Lower lobe of right lung (tissue), 2 donors: ENCODE measurements at regions not wholly inside any gene's neighbourhood (a gene's known extent, or its start where the extent isn't known, plus 50 kb on each side); places are given as distances from the start of the nearest gene placed in this dataset.

ENCODE experiments used
- ATAC-seq, 2 donors: fragments of 200-7000 bp; cut with Tn5 transposase; one replicate each; pipeline ENCODE4 v1.9.1; 2020 to 2022; ENCODE audit warnings: mild to moderate bottlenecking in 2 of 2, moderate library complexity in 2 of 2
- DNase-seq: peaks from one replicate; pipeline ENCODE4 v3.0.0-alpha.2; 2020
- H3K27ac ChIP-seq: fragments of 200-600 bp; one replicate; pipeline ENCODE4 v1.8.0; 2022
- H3K27me3 ChIP-seq: fragments of 200-600 bp; one replicate; pipeline ENCODE4 v1.8.0; 2022; ENCODE audit warnings: low read depth
- H3K36me3 ChIP-seq: fragments of 200-600 bp; one replicate; pipeline ENCODE4 v1.8.0; 2022; ENCODE audit warnings: mild to moderate bottlenecking
- H3K4me1 ChIP-seq: fragments of 200-600 bp; one replicate; pipeline ENCODE4 v1.8.0; 2022
- H3K4me3 ChIP-seq: fragments of 200-600 bp; one replicate; pipeline ENCODE4 v1.8.0; 2022; ENCODE audit warnings: mild to moderate bottlenecking
- H3K9me3 ChIP-seq: fragments of 200-600 bp; one replicate; pipeline ENCODE4 v1.8.0; 2022
- intact Hi-C: fragments of 100-400 bp; cut with DNase I; formaldehyde crosslinking; loops from one replicate; pipeline ENCODE4 v1.11.0; 2022
- TF ChIP-seq, protein P1 (sequence below): fragments of 200-600 bp; IDR thresholded peaks from one replicate; pipeline ENCODE4 v1.8.0; 2022; ENCODE audit warnings: antibody characterized with exemption, mild to moderate bottlenecking
- donor health status: DM: no; HTN: yes; CAD: no; lungs with severe emphysema.

DNA sequence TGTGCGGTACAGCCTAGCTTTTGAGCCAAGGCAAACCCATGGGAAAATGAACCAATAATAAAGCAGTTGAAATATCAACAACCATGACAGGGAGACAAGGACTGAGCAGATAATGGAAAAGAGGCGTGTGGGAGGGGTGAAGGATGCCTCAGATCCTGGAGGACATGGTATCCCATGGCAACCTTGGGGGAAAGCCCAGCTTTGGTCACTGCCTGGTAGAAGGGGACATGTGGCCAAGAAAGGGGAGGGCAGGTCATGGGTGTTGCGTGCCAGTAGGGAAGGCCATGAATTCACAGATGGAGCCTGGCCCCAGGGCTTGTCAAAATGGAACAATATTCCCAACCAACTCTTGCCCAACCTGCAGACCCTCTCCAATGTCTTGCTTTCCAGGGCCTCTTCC, 140.5 kb upstream of the SMAD3 start:
- ATAC-seq (no peak), DNase-seq (no peak)
- intact Hi-C loops, result no loop called here
- no peak overlapping the region for H3K4me3 ChIP-seq
- H3K27ac ChIP-seq, result no peak overlapping the region
- no peaks in the 10 kb centered on the region for H3K27me3 ChIP-seq
- no peaks in the 10 kb centered on the region for H3K36me3 ChIP-seq
- peaks cover 14% of the 10 kb centered on the region for H3K4me1 ChIP-seq
- peaks cover 6% of the 10 kb centered on the region for H3K9me3 ChIP-seq
- TF ChIP-seq, protein P1, sequence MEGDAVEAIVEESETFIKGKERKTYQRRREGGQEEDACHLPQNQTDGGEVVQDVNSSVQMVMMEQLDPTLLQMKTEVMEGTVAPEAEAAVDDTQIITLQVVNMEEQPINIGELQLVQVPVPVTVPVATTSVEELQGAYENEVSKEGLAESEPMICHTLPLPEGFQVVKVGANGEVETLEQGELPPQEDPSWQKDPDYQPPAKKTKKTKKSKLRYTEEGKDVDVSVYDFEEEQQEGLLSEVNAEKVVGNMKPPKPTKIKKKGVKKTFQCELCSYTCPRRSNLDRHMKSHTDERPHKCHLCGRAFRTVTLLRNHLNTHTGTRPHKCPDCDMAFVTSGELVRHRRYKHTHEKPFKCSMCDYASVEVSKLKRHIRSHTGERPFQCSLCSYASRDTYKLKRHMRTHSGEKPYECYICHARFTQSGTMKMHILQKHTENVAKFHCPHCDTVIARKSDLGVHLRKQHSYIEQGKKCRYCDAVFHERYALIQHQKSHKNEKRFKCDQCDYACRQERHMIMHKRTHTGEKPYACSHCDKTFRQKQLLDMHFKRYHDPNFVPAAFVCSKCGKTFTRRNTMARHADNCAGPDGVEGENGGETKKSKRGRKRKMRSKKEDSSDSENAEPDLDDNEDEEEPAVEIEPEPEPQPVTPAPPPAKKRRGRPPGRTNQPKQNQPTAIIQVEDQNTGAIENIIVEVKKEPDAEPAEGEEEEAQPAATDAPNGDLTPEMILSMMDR, result no peak

DNA sequence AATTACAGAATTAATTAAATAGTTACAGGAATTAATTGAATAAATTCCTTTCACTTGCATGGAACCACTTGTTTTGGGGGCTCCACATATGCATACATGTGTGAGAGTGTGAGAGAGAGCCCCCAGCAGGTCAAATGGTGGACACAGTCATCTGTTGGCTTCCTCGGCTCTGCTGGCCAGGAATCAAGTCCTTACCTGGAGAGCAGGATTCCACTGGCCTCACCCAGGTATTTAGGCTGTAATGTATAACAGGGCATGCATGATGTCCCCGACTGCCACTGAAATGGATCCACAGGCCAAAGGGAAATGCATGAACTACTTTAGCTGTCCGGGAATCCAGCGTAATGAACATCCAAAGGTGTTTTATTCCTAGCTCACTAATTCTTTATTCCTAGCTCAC, 139.7 kb upstream of the SMAD3 start:
- Histone ChIP-seq H3K27me3 (no peaks in the 10 kb centered on the region), H3K27ac (no peak overlapping the region), H3K4me3 (no peak overlapping the region), H3K36me3 (no peaks in the 10 kb centered on the region), H3K9me3 (peaks cover 6% of the 10 kb centered on the region), H3K4me1 (peaks cover 14% of the 10 kb centered on the region)
- intact Hi-C loops, result no loop called here
- ATAC-seq (peak; percentile 45 to 72), DNase-seq (no peak)
- TF ChIP-seq, protein P1, result no peak

DNA sequence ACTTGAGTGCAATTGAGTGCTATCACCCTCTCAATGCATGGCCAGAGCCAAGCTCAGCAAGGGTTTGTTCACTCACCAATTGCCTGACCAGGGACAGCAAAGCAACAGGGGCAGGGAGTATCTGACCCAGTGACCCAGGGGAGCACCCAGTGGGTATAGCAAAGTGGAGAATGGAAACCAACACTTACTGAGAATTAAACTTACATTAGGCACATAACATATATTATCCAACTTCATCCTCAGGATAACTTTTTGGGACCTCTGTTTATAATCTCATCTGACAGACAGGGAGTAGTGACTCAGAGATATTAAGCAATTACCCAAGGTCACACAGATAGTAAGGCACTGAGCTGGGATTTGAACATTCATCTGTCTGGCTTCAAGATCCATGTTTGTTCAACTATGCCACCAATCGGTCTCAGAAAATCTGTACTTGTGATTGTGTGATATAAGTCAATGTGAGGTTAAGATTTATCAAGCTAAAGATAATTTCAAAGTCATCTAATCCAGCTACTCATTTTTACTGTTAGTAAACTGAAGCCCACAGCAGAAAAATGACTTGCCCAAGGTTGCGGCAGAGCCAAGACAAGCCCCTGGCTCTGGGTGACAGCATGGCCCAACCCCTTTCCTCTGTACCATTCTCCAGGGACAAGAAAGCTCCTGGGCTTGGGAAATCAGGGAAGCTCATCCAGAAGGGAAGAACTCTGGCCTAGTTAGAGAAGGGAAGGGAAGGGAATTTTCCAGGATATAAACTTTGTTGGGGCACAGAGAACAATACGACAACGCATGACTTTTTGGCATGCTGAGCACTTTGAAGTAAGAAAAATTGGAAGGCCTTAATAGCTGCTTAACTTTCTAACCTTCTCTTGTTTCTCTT, 138.0 kb upstream of the SMAD3 start:
- Histone ChIP-seq H3K9me3 (peaks cover 3% of the 10 kb centered on the region), H3K36me3 (no peaks in the 10 kb centered on the region)
- intact Hi-C loops, result no loop called here

DNA sequence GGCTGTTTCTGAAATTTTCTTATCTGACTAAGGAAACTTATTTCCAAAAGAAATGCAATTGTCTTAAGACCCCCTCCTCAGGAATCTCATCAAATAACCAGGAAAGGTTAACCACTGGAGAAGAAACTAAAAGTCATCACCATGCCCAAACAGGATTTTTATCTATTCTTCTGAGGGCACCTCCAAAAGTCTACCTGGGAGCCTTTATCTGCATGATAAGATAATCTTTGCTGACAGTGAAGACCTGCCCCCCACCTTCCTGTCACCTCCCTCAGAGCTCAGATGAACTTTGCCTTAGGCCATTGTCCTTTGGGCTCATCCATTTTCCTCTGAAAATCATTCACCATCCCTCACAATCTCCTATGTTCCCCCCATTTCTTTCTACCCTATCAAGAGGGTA, 137.3 kb upstream of the SMAD3 start:
- no peak overlapping the region for H3K27ac ChIP-seq
- H3K27me3 ChIP-seq, result no peaks in the 10 kb centered on the region
- no peaks in the 10 kb centered on the region for H3K36me3 ChIP-seq
- H3K4me1 ChIP-seq, result peaks cover 19% of the 10 kb centered on the region
- DNase-seq (no peak), ATAC-seq (no peak)
- H3K9me3 ChIP-seq, result no peaks in the 10 kb centered on the region
- intact Hi-C loops, result no loop called here
- TF ChIP-seq, protein P1, result no peak
- H3K4me3 ChIP-seq, result no peak overlapping the region

More for the DNA sequence above, 138.0 kb upstream of the SMAD3 start:
- Histone ChIP-seq H3K27me3 (no peaks in the 10 kb centered on the region), H3K4me3 (no peak overlapping the region), H3K27ac (no peak overlapping the region), H3K4me1 (peaks cover 17% of the 10 kb centered on the region)
- ATAC-seq (no peak), DNase-seq (no peak)
- TF ChIP-seq, protein P1, result no peak

DNA sequence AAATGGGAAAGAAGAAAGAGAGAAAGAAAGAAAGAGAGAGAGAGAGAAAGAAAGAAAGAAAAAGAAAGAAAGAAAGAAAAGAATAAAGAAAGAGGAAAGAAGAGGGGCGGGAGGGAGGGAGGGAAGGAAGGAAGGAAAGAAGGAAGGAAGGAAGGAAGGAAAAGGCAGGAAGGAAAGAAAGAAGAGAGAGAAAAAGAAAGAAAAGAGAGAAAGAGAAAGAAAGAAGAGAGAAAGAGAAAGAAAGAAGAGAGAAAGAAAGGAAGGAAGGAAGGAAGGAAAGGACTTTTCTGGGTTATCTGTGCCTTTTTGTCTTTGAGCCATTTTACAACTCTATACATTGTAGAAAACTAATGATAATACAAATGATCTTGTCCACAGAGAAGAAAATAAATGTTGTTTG, 136.6 kb upstream of the SMAD3 start:
- intact Hi-C loops, result no loop called here
- no peaks in the 10 kb centered on the region for H3K36me3 ChIP-seq
- no peaks in the 10 kb centered on the region for H3K9me3 ChIP-seq
- H3K4me1 ChIP-seq, result peaks cover 19% of the 10 kb centered on the region
- H3K27ac ChIP-seq, result no peak overlapping the region
- H3K4me3 ChIP-seq, result no peak overlapping the region
- no peaks in the 10 kb centered on the region for H3K27me3 ChIP-seq
- no peak for ATAC-seq
- TF ChIP-seq, protein P1, result no peak
- no peak for DNase-seq
